ENCODE measurements at regions not wholly inside any gene's neighbourhood (a gene's known extent, or its start where the extent isn't known, plus 50 kb on each side); places are given as distances from the start of the nearest gene placed in this dataset.
"Not testable (repeated sequence)": the region's sequence is repeated elsewhere in the genome, so short reads cannot be mapped to it uniquely, and the experiment has no call there.

- intact Hi-C loops (cut with micrococcal nuclease), result no loop called here
- H3K4me3 ChIP-seq, result no peak overlapping the region
- no peak for TF ChIP-seq CTCF (IDR thresholded peaks at IDR 0.05; ENCODE audit: borderline replicate concordance)
Measured at GRCh38 chr13:88031980-88032559, 360.9 kb downstream of the SLITRK5 start.

DNA sequence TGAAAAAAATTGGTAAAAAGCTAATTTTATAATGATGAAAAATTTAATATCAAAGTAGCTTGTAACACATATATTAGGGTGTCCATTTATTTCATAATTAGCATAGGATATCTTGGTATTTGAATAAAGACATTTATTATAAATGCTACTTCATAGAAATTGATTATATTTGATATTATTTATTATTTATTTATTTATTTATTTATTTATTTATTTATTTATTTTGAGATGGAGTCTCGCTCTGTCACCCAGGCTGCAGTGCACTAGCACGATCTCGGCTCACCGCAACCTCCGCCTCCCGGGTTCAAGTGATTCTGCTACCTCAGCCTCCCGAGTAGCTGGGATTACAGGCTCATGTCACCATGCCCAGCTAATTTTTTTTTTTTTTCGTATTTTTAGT is 365.0 kb downstream of the SLITRK5 start:
- H3K27me3 ChIP-seq (ENCODE audit: low read depth); H3K27ac ChIP-seq (replicated peaks); DNase-seq; H3K36me3 ChIP-seq; intact Hi-C loops (cut with micrococcal nuclease); H3K4me1 ChIP-seq; H3K4me3 ChIP-seq; H3K9me3 ChIP-seq (replicated peaks): not testable (repeated sequence)

More at GRCh38 chr13:88031980-88032559, 360.9 kb downstream of the SLITRK5 start:
- H3K27ac ChIP-seq (replicated peaks), result no peak overlapping the region
- H3K36me3 ChIP-seq, result no peaks in the 10 kb centered on the region
- no peaks in the 10 kb centered on the region for H3K9me3 ChIP-seq (replicated peaks)
- no peaks in the 10 kb centered on the region for H3K4me1 ChIP-seq
- H3K27me3 ChIP-seq (ENCODE audit: low read depth), result no peaks in the 10 kb centered on the region
- DNase-seq, result no peak

DNA sequence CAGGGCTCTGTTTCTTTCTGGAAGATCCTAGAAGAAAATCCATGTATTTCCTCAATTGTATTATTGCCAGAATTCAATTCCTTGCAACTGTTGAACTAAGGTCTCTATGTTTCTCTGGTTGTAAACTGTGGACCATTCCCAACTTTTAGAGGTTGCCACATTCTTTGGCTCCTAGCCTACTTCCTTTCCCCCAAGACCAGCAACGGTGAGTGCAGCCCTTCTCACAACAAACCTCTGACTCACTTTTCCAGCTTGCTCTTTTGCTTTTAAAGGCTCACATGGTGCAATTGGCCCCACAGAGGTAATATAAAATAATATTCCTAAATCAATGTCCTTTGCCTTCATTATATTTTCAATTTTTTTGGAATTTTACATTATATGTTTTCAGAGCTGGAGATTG is 371.3 kb downstream of the SLITRK5 start:
- Histone ChIP-seq H3K27ac (replicated peaks) (no peak overlapping the region), H3K4me3 (no peak overlapping the region), H3K36me3 (no peaks in the 10 kb centered on the region), H3K9me3 (replicated peaks) (peaks cover 6% of the 10 kb centered on the region), H3K27me3 (ENCODE audit: low read depth) (no peaks in the 10 kb centered on the region), H3K4me1 (no peaks in the 10 kb centered on the region)
- intact Hi-C loops (cut with micrococcal nuclease), result no loop called here
- no peak for DNase-seq
- TF ChIP-seq CTCF (IDR thresholded peaks at IDR 0.05; ENCODE audit: borderline replicate concordance), result no peak

DNA sequence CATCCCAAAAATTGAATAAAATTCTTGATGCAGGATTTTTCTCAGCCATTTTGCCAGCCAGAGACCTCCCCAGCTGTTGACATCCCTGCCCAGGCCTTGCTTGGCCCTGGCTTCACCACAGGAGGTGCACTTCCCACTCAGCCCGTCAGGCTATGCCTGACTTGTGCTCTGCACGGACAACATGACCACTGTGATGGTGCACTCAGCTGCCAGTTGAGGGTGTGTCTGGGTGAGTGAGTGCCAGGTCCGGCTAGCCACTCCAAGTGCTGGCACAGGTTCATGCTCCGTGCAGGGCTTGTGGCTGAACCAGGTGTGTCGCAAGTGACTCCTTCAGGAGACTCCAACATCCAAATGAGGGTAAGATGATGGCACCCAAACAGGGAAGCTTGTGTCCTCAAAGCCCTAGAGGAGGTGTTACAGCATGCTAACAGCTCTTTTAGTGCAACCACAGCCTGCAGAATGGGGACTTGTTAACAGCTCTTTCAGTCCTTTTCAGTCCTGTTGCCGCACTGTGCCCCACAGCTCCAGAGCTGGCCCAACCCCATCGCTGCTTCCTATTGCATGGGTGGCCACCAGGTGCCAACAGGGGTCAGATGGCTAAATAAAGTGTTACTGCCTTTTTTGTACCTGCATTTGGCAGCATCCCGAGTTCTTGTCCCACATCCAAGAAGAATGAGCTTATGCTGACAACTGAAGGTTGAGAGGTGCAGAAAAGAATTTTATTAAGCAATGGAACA is 380.7 kb downstream of the SLITRK5 start:
- H3K4me1 ChIP-seq, result no peaks in the 10 kb centered on the region
- DNase-seq, result no peak
- intact Hi-C loops (cut with micrococcal nuclease), result no loop called here

DNA sequence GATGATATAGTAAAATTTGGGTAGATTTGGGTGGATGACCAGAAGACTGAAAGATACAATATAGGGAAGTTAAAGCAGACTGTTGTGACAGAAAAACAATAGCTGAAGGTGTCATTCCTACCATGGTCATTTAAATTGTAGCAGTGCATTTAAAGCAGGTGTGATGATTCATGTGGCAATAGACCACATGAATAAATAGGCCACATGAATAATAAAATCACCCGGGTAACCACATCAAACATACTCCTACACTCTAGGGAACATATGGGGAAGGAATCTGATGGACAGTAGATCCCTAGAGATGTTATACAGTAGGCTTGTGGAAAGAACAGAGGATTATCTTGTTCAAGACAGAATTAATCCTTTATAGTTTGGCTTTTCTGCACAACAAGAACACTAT is 392.6 kb downstream of the SLITRK5 start:
- intact Hi-C loops (cut with micrococcal nuclease), result no loop called here
- DNase-seq, result no peak

More for the DNA sequence above, 380.7 kb downstream of the SLITRK5 start:
- peaks cover 26% of the 10 kb centered on the region for H3K9me3 ChIP-seq (replicated peaks)
- no peak overlapping the region for H3K4me3 ChIP-seq
- H3K27me3 ChIP-seq (ENCODE audit: low read depth), result no peaks in the 10 kb centered on the region
- no peak for TF ChIP-seq CTCF (IDR thresholded peaks at IDR 0.05; ENCODE audit: borderline replicate concordance)
- no peaks in the 10 kb centered on the region for H3K36me3 ChIP-seq
- no peak overlapping the region for H3K27ac ChIP-seq (replicated peaks)

More for the DNA sequence above, 392.6 kb downstream of the SLITRK5 start:
- Histone ChIP-seq H3K4me3 (no peak overlapping the region), H3K9me3 (replicated peaks) (peaks cover 14% of the 10 kb centered on the region), H3K27me3 (ENCODE audit: low read depth) (no peaks in the 10 kb centered on the region), H3K27ac (replicated peaks) (no peak overlapping the region), H3K36me3 (no peaks in the 10 kb centered on the region), H3K4me1 (no peaks in the 10 kb centered on the region)
- no peak for TF ChIP-seq CTCF (IDR thresholded peaks at IDR 0.05; ENCODE audit: borderline replicate concordance)

All from left ventricle myocardium inferior (tissue), 1 donor.